IPS-NIHi7 (cell line): ENCODE measurements at regions not wholly inside any gene's neighbourhood (a gene's known extent, or its start where the extent isn't known, plus 50 kb on each side); places are given as distances from the start of the nearest gene placed in this dataset.
"Not testable (repeated sequence)": the region's sequence is repeated elsewhere in the genome, so short reads cannot be mapped to it uniquely, and the experiment has no call there.

Experiments
- DNase-seq: peaks from one replicate; pipeline ENCODE4 v3.0.0; 2012; ENCODE audit warnings: mixed read lengths; ENCODE audit errors: extremely low spot score

- DNase-seq, result no peak
Observed at GRCh38 chr1:213464786-213465460, 413.9 kb downstream of the RPS6KC1 start.

GRCh38 chr1:213466541-213466940, 415.5 kb downstream of the RPS6KC1 start:
- DNase-seq, result no peak

GRCh38 chr1:213474054-213474453, 423.0 kb downstream of the RPS6KC1 start:
- DNase-seq, result peak; percentile 30

GRCh38 chr1:213481395-213481794, 430.4 kb downstream of the RPS6KC1 start:
- no peak for DNase-seq

GRCh38 chr1:213484333-213484732, 433.3 kb downstream of the RPS6KC1 start:
- DNase-seq, result no peak

GRCh38 chr1:213484758-213485157, 433.7 kb downstream of the RPS6KC1 start:
- no peak for DNase-seq

- no peak for DNase-seq
Observed at GRCh38 chr1:213486488-213486887, 435.4 kb downstream of the RPS6KC1 start.

GRCh38 chr1:213491468-213491867, 440.4 kb downstream of the RPS6KC1 start:
- no peak for DNase-seq

- no peak for DNase-seq
Observed at GRCh38 chr1:213492161-213493041, 441.4 kb downstream of the RPS6KC1 start.

- DNase-seq, result no peak
Observed at GRCh38 chr1:213499444-213499843, 448.4 kb downstream of the RPS6KC1 start.

GRCh38 chr1:213507472-213508223, 456.6 kb downstream of the RPS6KC1 start:
- DNase-seq, result no peak

- no peak for DNase-seq
Observed at GRCh38 chr1:213511173-213511572, 460.1 kb downstream of the RPS6KC1 start.

- DNase-seq, result no peak
Observed at GRCh38 chr1:213512316-213512715, 461.3 kb downstream of the RPS6KC1 start.

GRCh38 chr1:213513006-213513405, 462.0 kb downstream of the RPS6KC1 start:
- DNase-seq, result no peak

GRCh38 chr1:213514408-213515179, 463.6 kb downstream of the RPS6KC1 start:
- DNase-seq, result not testable (repeated sequence)

GRCh38 chr1:213519098-213519497, 468.1 kb downstream of the RPS6KC1 start:
- no peak for DNase-seq

GRCh38 chr1:213521206-213521605, 466.6 kb upstream of the PROX1 start:
- DNase-seq, result no peak

- DNase-seq, result no peak
Observed at GRCh38 chr1:213523781-213524398, 463.9 kb upstream of the PROX1 start.

- DNase-seq, result no peak
Observed at GRCh38 chr1:213526306-213526705, 461.5 kb upstream of the PROX1 start.

GRCh38 chr1:213530611-213531320, 457.0 kb upstream of the PROX1 start:
- no peak for DNase-seq
